Smooth muscle cell (in vitro differentiated cells): ENCODE measurements at regions not wholly inside any gene's neighbourhood (a gene's known extent, or its start where the extent isn't known, plus 50 kb on each side); places are given as distances from the start of the nearest gene placed in this dataset.

Source experiments
- DNase-seq: peaks from one replicate; lab custom pipeline; 2025; ENCODE audit not compliant: unreplicated experiment; lab: John Stamatoyannopoulos, UW
- H2AFZ ChIP-seq: fragments of 200-600 bp; sonication (generic); 2 replicates; pipeline ENCODE4 v1.6.0; 2016; ENCODE audit warnings: antibody characterized with exemption, low read depth, mild to moderate bottlenecking
- H3F3A ChIP-seq: fragments of 200-600 bp; sonication (generic); 2 replicates; pipeline ENCODE4 v1.6.0; 2017; ENCODE audit warnings: antibody characterized with exemption, low read depth
- H3K27ac ChIP-seq: fragments of 200-600 bp; sonication (generic); 2 replicates; pipeline ENCODE4 v1.5.1; 2016; ENCODE audit warnings: low read depth, mild to moderate bottlenecking
- H3K27me3 ChIP-seq: fragments of 200-600 bp; sonication (generic); 2 replicates; pipeline ENCODE4 v1.6.1; 2016; ENCODE audit warnings: low read depth, mild to moderate bottlenecking
- H3K36me3 ChIP-seq: fragments of 200-600 bp; sonication (generic); 2 replicates; pipeline ENCODE4 v1.5.1; 2016; ENCODE audit warnings: low read depth
- H3K4me1 ChIP-seq: fragments of 200-600 bp; sonication (generic); 2 replicates; pipeline ENCODE4 v1.5.1; 2016; ENCODE audit warnings: low read depth
- H3K4me2 ChIP-seq: fragments of 200-600 bp; sonication (generic); 2 replicates; pipeline ENCODE4 v1.6.0; 2016; ENCODE audit warnings: mild to moderate bottlenecking
- H3K4me3 ChIP-seq: fragments of 200-600 bp; sonication (generic); 2 replicates; pipeline ENCODE4 v1.5.1; 2016; ENCODE audit warnings: mild to moderate bottlenecking
- H3K79me2 ChIP-seq: fragments of 200-600 bp; sonication (generic); 2 replicates; pipeline ENCODE4 v1.6.0; 2016; ENCODE audit warnings: low read depth, mild to moderate bottlenecking
- H3K9ac ChIP-seq: fragments of 200-600 bp; sonication (generic); 2 replicates; pipeline ENCODE4 v1.6.0; 2016; ENCODE audit warnings: low read depth
- H3K9me3 ChIP-seq: fragments of 200-600 bp; sonication (generic); replicated peaks from 2 replicates; pipeline ENCODE4 v1.5.1; 2016; ENCODE audit warnings: low read depth
- H4K20me1 ChIP-seq: fragments of 200-600 bp; sonication (generic); 2 replicates; pipeline ENCODE4 v1.6.0; 2016; ENCODE audit warnings: low read depth
- CTCF ChIP-seq: fragments of 200-600 bp; sonication (generic); IDR thresholded peaks from 2 replicates; pipeline ENCODE4 v1.5.1; 2017; ENCODE audit warnings: borderline replicate concordance, mild to moderate bottlenecking, antibody characterized with exemption; ENCODE audit not compliant: insufficient read depth, poor library complexity, severe bottlenecking
- WGBS: methylation state at CpG from one replicate; pipeline ENCODE4 v1.1.7; 2016; ENCODE audit warnings: low lambda C conversion rate; 5-methylcytosine and 5-hydroxymethylcytosine counted together

DNA sequence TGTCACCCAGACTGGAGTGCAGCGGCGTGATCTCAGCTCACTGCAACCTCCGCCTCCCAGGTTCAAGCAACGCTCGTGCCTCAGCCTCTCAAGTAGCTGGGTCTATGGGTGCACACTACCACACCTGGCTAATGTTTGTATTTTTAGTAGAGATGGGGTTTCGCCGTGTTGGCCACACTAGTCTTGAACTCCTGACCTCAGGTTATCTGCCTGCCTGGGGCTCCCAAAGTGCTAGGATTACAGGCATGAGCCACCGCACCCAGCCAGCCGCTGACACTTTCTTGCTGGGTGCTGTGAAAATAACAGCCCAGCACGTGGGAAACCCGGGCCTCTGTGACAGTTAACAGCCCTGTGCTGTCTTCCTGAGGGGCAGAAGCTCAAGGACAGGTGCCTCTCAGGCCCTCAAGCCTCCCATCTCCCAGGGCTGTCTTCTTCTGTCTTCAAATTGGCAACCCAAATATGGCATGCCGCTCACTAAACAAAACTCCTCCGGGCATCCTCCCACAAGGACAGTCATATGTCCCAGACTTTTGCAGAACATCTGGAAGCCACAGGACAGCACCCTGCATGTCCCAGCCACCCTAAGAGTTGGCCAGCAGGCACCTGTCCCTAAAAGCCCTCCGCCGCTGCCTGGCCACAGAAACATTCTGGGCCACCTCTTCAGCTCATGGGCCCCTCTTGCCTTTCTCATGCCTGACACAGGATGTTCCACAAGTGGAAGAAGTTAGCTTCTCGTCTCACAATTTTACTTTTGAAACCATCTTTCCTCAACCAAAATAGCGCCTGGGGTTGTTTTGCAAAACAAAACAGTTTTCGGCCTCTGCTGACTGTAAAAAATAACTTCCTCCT lies 233.6 kb downstream of the SYK start:
- Histone ChIP-seq H4K20me1 (no peaks in the 10 kb centered on the region), H3K79me2 (no peaks in the 10 kb centered on the region), H3K36me3 (no peaks in the 10 kb centered on the region), H3K4me1 (no peaks in the 10 kb centered on the region), H3K4me3 (no peak overlapping the region), H2AFZ (no peak overlapping the region), H3K9me3 (no peaks in the 10 kb centered on the region), H3K4me2 (no peak overlapping the region), H3K9ac (no peak overlapping the region), H3K27ac (no peak overlapping the region), H3F3A (no peaks in the 10 kb centered on the region), H3K27me3 (no peaks in the 10 kb centered on the region)
- no peak for TF ChIP-seq CTCF
- DNase-seq = no peak
- WGBS = 88% methylated on average over 18 of the region's 18 CpGs

- Histone ChIP-seq H3K36me3 (no peaks in the 10 kb centered on the region), H3K27me3 (no peaks in the 10 kb centered on the region)
- WGBS = 76% methylated on average over 10 of the region's 10 CpGs
Measured at GRCh38 chr9:91035825-91036208, 234.2 kb downstream of the SYK start.

GRCh38 chr9:91036356-91036755 lies 234.7 kb downstream of the SYK start:
- Histone ChIP-seq H3K9ac (no peak overlapping the region), H3K9me3 (no peaks in the 10 kb centered on the region), H2AFZ (no peak overlapping the region), H3F3A (no peaks in the 10 kb centered on the region), H3K4me1 (no peaks in the 10 kb centered on the region), H3K27ac (no peak overlapping the region), H4K20me1 (no peaks in the 10 kb centered on the region), H3K4me2 (no peak overlapping the region), H3K36me3 (no peaks in the 10 kb centered on the region), H3K27me3 (no peaks in the 10 kb centered on the region), H3K79me2 (no peaks in the 10 kb centered on the region), H3K4me3 (no peak overlapping the region)
- DNase-seq = no peak
- 97% methylated on average over 8 of the region's 8 CpGs for WGBS
- TF ChIP-seq CTCF = no peak

More at GRCh38 chr9:91035825-91036208, 234.2 kb downstream of the SYK start:
- no peaks in the 10 kb centered on the region for H3K79me2 ChIP-seq
- TF ChIP-seq CTCF = no peak
- H2AFZ ChIP-seq = no peak overlapping the region
- H4K20me1 ChIP-seq = no peaks in the 10 kb centered on the region
- H3K9me3 ChIP-seq = no peaks in the 10 kb centered on the region
- H3K4me2 ChIP-seq = no peak overlapping the region
- DNase-seq = no peak
- no peaks in the 10 kb centered on the region for H3K4me1 ChIP-seq
- H3K27ac ChIP-seq = no peak overlapping the region
- H3F3A ChIP-seq = no peaks in the 10 kb centered on the region
- no peak overlapping the region for H3K4me3 ChIP-seq
- no peak overlapping the region for H3K9ac ChIP-seq
